Stimulated activated CD4-positive, alpha-beta T cell treated with anti-CD3 and anti-CD28 coated beads, Interleukin-1b, Interleukin-23, amount 100 ng/mL, for 4 hours (primary cell): ENCODE measurements at regions not wholly inside any gene's neighbourhood (a gene's known extent, or its start where the extent isn't known, plus 50 kb on each side); places are given as distances from the start of the nearest gene placed in this dataset.

ENCODE experiments used
- DNase-seq, 2 donors: peaks; one replicate each; pipeline ENCODE4 v3.0.0-alpha.2; 2020; ENCODE audit warnings: low read depth in 2 of 2

DNA sequence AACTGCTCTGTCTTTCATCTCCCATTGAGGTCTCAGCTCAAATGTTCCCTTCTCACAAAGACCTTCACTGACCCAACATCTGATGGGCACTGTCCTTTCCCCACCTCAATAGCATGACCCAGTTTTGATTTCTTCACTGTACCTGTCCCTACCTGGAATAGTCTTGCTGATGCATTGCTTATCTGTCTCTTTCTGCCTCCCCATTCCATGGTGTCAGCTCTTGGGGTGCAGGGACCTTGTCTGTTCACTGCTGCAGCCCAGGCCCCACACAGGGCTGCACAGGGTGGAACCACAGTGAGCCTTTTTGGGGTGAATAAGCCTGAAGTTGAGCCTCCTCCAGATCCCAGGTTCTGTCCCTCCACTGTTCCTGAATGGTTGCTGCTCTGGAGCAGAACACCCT, 414.9 kb downstream of the PTPRU start:
- no peak for DNase-seq

DNA sequence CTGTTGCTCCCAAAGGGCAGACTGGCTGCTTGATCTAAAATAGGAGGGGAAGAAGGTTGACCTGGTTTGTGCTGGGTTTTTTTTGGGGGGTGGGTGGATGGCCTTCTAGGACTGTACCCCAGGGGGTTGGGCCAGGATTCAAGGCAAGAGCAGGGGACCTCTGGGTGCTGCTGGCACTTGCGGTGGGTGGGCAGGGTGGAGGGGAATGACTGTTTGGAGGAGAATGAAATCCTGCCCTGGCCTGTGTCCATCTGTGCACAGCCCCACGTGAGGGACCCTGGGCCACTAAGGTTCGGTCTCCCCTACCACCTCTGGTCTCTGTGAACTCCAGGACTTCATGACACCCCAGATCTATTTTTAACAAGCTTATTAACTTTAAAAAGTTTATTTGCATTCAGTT, 414.2 kb downstream of the PTPRU start:
- no peak for DNase-seq

DNA sequence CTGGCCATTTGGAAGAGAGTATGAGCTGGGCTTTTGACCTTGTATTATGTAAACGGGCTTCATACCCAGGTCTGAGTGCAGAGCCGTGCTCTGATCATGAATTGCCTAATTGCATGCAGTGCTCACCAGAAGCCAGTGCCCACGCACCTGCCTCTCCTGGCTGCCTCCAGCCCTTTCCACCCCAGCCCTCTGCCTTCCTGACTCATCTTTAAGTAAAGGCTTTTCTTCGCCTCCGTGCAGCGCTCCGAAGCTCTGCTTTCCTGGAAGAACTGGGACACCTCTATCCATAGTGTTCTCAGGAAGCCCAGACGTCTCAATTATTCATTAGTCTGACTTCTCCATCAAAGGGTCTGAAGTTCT, 413.7 kb downstream of the PTPRU start:
- no peak for DNase-seq

DNA sequence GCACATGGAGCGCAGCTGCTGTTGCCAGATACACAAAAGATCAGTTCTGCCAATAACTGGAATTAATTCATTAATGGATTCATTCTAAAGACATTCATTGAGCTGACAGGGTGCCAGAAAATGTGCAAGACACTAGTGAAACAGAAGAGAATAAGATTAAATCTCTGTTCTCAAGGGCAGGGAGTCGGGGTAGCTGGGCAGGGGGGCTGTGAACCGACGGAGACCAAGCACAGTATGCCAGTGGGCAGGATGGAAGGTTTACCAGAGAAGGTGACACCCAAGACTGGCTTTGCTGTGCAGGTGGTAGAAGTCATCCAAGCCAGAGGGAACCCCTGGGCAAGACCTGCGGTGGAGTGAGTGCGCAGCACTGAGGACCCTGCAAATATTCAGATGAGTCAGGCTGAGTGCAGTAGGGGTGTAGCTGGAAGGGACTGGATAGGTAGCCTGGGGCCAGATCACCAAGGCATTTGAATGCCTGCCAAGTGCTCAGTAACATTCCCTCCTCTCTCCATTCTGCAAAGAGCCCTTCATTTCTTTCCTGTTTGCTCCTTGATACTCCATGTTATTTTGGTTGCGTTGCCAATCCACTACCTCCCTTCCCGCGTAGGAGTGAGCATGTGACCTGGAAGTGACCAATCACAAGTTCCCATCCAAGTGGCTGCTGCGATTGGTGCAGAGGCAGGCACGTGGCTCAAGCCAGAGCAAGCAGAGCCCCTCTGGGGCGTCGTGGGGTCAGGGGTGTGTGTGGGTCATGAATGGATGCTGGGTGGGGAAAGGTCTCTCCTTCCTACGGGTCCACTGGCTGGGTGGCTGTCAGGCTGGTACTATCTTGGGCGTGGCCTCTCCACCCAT, 413.1 kb downstream of the PTPRU start:
- DNase-seq, result no peak

DNA sequence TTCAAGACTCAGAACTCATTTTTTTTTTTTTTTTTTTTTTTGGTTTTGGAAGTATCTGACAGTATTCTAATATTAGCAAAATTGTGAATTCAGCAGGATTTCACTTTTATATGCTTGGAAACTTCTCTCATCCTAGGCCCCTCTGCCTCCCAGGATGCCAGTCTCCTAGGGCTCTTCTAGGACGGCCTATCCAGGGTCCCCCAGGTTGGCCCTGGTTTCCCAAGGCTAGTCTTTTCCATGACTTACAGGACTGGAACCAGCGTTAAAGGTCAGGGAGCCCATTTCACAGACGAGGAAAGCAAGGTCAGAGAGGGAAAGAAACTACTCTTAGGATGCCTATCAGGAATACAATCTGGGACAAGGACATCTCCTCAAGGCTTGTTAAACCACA, 412.5 kb downstream of the PTPRU start:
- no peak for DNase-seq

DNA sequence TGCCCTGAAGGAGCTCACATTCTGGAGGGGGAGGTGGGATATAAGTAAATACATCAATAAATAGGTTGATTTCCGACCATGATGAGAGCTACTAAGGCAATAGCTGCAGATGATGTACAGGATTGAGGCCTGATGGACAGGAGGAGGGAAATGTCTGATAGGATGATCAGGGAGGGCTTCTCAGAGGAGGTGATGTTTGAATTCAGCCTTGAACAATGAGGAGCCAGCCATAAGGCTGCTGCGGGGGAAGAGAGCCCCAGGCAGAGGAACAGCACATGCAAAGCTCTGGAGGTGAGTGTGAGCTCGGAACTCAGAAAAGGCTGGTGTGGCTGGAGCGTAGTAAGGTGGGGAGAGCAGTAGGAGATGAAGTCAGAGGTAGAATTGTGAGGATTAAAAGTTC, 411.7 kb downstream of the PTPRU start:
- DNase-seq, result no peak

DNA sequence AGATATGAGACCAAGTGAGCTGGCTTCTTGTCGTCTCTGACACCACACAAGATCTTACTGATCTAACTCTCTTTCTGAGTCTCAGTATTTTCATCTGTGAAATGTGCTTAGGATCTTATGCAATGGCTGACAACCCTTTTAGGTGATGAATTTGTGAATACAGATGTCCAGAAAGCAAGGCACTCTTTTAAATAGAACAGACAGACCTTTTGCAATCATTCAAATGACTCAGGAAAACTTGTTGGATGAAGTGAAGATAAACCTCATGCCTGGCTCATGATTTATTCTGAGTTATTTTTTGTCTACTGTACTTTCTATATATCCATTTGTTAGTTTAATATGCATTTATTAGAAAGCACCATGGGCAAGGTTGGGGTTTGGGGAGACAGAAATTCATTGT, 411.3 kb downstream of the PTPRU start:
- no peak for DNase-seq

DNA sequence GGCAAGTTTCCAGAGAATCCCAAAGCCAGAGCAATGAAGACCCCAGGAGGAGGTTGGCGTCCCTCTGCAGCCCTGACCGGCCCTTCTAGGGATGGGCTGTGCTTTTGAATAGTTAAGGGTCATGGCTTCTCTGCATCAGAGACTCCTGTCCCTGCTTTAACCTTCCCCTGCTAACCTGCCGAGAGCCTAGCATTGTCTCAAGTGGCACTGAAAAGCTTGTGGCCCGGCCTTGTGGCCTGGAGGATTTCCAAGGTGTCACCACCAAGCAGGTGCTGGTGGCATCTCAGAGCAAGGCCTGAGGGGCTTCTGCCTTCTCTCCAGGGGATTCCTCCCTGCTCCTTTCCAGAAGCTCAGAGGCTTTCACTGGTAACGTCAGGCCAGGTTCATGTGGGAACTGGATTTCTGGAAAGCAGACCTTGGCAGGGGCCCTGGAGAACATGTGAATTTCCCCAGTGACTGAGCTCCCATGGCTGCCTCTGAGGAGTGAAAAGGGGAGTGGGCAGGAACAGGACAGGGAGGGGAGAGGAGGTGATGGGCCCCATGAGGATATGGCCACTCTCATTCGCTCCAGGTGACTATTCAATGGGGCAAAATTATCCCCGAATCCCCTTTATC, 409.9 kb downstream of the PTPRU start:
- DNase-seq, result no peak

DNA sequence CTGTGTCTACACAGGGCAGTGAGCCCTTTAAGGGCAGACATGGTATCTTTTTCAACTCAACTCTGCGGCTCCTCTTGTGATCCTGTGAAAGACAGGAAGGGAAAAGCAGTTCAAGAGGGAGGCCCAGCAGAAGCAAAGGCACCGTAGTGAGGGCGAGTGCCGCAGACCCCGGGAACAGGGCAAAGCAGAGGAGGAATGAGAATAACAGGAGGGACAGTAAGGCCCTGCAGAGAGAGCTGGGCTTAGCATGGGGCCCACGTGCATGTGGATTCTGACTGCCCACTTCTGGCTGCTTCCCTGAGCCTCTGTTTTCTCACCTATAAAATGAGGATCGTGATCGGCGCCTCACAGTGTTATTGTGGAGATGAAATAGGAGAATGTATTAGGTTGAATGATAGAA, 409.3 kb downstream of the PTPRU start:
- DNase-seq, result no peak

DNA sequence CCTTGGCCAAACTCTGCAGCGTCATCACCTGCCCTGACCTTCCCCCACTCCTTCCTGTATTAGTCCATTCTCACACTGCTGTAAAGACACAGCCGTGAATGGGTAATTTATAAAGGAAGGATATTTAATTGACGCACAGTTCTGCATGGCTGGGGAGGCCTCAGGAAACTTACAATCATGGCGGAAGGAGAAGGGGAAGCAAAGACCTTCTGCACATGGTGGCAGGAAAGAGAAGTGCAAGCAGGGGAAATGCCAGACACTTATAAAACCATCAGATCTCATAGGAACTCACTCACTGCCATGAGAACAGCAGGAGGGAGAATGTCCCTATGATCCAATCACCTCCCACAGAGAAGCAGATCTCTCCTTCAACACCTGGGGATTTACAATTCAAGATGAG, 408.5 kb downstream of the PTPRU start:
- DNase-seq, result no peak

DNA sequence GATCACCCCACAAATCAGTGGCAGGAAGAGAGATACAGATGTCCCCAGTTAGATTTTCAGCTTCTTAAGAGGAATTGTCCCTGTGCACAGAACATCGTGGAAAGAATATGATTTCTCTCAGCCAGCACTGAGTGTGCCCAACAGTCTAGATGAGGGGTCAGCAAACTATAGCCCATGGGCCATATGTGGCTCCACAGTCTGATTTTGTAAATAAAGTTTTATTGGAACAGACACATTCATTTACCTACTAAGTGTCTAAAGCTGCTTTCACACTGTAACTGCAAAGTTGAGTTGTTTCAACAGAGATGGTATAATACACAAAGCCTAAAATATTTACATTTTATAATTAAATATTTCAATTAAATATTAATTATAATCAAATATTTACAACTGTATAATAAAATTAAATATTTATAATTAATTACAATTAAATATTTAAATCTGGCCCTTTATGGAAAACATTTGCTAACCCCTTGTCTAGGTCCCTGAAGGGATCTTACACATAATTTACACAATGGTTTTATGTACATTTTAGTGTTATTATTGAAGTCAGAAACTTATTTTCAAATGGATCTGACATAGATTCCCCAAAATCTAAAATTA, 407.6 kb downstream of the PTPRU start:
- DNase-seq, result no peak

DNA sequence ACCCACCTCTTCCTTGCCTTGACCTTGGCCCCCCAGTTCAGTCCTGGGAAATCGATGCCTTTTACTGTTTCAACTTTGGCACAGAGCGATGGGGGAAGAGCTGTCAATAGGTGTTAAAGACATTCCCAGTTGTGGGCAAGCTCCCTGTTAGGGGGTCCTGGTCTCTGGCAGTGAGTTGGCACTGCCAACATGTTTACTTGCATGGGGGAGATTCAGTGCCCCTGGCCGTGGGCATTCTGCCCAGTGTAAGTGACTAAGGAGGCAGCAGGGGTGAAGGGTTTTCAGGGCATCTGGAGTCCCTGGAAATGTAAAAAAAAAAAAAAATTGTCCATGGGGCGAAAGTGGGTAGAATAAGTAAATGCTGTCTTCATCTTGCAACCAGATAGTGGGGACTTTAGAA, 407.0 kb downstream of the PTPRU start:
- DNase-seq, result no peak

DNA sequence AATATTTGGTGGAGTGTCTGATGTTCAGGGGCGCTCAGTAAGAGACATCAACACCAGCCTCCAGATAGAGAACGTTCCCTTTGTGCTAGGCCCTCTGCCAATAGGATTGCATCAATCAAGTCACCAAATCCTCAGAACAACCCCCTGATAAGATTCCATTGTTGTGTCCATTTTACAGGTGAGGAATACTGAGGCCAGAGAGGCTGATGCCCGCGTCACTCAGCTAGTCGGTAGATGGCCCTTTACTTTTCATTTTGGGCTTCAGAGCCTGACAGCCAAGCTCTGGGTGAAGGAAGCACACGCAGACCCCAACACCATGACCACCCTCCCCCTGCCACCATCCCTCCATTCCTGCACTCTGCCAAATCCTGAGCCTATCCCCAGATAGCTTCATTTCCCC, 406.2 kb downstream of the PTPRU start:
- DNase-seq, result no peak

DNA sequence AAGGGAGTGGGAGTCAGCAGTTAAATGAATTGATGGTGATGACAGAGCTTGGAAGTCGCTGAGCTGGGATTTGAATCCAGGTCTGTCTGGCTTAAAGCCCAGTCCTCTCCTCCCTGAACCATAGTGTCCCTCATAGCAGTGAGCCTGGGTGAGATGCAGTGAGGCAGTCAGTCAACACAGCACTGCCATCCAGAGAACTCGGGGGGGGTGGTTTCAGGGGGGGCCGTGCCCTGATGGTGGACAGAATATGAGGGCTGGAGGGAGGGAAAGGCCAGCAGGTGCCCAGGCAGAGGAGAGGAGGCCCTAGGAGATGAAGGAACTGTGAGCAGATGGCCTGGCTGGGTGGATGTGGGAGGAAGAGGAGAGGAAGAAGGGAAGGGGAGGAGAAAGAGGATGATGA, 405.6 kb downstream of the PTPRU start:
- no peak for DNase-seq

DNA sequence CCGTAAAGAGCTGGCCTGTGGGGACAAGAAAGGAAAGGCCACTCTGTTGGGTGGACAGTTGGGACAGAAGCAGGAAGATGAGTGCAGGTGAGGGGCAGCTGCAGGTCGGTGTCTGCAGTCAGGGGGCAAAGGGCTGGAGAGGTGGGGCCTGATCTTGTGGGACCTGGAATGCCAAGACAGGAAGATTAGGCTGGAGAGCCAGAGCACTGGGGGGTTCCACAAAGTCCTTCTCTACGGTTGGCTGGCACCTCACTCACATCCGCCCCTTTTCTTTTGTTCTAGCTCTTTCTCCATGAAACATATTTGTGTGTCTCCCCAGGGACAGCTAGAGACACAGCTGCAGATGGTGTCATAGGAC, 404.1 kb downstream of the PTPRU start:
- no peak for DNase-seq

DNA sequence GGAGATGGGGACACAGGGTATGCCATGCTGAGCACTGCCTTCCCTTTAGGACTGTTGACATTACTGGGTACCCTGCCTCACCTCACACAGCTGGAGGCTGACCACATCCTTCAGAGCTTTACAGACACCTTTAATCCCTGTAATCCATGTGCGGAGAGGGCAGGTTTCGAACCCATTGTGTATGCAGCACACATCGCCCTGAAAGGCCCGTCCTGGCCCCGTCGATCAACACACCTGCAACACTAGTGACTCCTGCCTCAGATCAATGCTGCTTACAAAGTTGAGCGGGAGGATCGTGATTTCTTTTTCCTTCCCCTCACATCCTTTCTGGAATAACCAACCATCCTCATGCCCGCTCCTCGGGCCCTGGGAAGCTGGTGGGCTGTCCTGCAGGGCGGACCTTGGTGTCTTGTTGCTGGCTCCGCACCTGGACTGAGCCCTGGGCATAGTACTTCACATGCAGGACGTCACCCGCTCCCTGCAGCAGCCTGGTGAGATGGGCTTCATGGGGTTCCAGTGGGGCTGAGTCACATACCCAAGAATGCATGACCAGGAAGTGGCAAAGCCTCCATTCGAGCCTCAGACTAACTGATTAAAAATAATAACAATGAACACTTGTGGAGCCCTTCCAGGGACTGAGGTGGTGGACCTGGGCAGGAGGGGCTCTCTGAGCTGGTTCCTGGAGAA, 403.6 kb downstream of the PTPRU start:
- no peak for DNase-seq

DNA sequence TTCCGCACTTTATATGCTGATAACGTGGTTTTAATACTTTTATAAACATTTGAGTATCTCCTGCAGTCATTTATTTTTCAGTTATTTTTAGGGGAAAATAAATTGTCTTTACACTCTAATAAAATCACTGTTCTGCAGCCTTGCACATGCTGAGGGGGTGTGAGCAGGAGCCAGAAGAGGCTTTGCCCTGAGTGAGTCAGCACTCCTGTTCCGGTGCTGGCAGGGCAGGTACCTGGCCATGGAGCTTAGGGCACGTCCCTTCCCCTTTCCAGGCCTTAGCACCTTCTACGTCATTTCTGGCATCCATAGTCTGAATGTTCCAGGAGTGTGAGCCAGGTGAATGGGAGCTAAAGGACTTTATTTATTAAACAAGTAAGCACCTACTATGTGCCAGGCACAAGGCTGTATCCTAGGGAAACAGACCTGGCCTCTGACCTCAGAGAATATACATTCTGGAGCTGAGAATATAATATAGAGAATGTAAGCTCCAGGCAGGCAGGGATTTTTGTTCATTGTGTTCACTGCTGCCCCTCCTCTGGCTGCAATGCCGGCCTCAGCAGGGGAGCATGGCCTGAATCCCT, 402.9 kb downstream of the PTPRU start:
- no peak for DNase-seq

DNA sequence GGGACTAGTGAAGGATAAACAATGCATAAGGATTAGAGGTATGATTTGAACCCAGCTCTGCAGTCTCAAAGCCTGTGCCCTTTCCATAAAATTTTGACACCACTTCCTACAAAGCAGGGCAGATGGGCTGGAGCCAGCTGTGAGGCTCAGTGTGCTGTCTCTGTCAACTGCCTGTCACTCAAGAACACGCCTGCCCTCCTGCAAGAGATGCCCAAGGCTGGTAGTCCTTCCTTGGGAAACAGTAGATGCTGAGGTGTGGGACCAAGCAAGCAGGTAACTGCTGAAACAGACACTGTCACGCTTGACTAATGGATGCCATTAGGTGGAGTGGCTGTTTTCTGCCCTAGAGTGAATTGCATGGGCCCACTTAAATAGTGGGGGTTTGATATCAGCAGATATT, 402.0 kb downstream of the PTPRU start:
- DNase-seq, result no peak

DNA sequence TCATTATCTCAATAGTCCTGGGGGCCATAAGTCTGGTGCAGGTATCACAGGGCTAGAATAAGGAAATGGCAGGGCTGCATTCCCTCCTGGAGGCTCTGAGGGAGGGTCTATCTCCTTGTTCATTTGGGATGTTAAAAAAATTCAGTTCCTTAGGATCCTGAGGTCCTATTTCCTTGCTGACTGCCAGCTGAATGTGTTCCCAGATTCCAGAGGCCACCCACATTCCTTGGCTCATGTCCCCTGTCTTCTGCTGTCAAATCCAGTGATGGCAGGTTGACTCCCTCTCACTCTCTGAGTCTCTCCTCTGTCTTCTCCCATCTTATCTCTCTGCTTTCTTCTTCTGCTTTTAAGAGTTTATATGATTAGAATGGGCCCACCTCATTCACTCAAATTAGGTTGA, 400.6 kb downstream of the PTPRU start:
- no peak for DNase-seq

DNA sequence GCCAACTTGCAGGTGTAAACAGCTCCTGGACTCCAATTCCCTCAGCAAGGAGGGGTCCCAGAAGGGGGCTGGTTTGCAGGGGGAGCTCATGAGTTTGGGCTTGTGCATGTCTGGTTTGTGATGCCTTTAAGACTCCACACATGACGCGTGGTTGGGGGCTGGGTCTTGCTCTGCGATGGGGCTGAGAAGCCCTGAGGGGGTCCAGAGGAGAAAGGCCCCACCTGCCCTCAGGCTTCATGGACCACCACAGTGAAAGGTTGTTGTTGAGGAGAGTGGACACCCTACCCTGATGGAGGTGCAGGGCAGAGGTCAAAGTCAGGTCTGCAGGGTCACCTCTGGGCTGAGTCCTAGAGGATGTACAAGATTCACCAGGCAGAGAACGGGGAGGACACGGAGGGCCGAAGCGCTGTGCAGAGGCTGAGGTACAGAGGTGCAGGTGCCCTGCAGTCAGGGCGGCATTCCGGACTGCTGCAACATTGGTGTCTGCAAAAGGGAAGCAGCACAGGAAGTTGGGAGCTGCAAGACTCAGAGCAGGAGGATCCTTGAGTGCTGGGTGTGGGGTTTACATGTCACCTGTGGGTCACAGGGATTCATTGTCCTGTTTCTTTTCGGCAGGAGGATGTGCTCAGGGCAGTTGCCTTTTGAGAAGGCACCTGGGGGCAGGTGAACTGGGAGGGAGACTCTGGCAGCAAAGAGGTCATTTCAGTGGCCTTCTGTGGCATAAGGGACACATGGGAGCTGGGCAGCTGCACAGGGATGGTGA, 399.4 kb downstream of the PTPRU start:
- no peak for DNase-seq

DNA sequence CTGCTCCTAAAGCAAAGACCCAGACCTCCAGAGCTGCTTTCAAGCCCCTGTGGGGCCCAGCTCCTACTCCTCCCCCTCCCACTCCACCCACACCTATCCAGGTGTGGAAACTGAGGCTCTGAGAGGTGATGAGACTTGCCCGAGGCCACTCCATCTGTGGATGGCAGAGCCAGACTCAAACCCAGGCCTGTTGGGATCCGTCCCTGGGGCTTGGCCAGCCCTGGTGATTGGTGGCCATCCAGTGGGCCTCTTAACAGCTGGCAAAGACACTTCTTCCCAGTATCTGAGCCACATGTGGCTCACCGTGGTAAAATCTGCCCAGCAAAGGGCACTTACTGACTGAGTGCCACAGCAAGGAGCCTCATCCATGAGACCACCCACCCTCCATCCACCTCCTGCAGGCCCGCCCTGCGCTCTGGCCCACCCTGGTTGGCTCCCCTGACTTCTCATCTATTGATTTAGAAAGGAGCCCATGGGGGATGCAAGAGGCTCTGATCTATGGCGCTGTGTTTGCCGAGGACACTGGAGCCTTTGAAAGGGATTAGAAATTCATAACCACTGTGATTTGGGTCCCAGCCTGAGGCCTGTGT, 398.5 kb downstream of the PTPRU start:
- no peak for DNase-seq
